Ishikawa (cell line): ENCODE measurements at regions not wholly inside any gene's neighbourhood (a gene's known extent, or its start where the extent isn't known, plus 50 kb on each side); places are given as distances from the start of the nearest gene placed in this dataset.

Source experiments
- EP300 ChIP-seq: IDR thresholded peaks from 2 replicates; pipeline ENCODE4 v1.6.1; 2012; ENCODE audit warnings: borderline replicate concordance
- MAX ChIP-seq: IDR thresholded peaks from 2 replicates; pipeline ENCODE4 v1.6.1; 2012
- NFIC ChIP-seq: IDR thresholded peaks from 2 replicates; pipeline ENCODE4 v1.6.1; 2012
- RAD21 ChIP-seq: IDR thresholded peaks from 2 replicates; pipeline ENCODE4 v1.6.1; 2012; ENCODE audit warnings: low read depth
- TEAD4 ChIP-seq: IDR thresholded peaks from 2 replicates; pipeline ENCODE4 v1.6.1; 2012

GRCh38 chr12:22881878-22882385 is 257.0 kb downstream of the ETNK1 start:
- TF ChIP-seq EP300 (no peak), MAX (no peak), RAD21 (no peak), NFIC (no peak), TEAD4 (no peak)
